Common myeloid progenitor, CD34-positive (primary cell): ENCODE measurements at regions not wholly inside any gene's neighbourhood (a gene's known extent, or its start where the extent isn't known, plus 50 kb on each side); places are given as distances from the start of the nearest gene placed in this dataset.

Experiments used
- CTCF ChIA-PET: fragments of 350-600 bp; sonication (Branson Sonifier 250); formaldehyde crosslinking; loops from one replicate; lab custom pipeline; 2021; ENCODE audit warnings: antibody characterized with exemption; lab: Charles Lee
- POLR2A ChIA-PET: fragments of 350-600 bp; sonication (Branson Sonifier 250); formaldehyde crosslinking; loops from one replicate; lab custom pipeline; 2021; ENCODE audit warnings: antibody characterized with exemption; lab: Charles Lee
- DNase-seq, 3 donors: peaks; one replicate each; pipeline versions ENCODE4 v3.0.0 to v3.0.0-alpha.2; 2013
- H3K27ac ChIP-seq, 2 experiments: 1 replicate in 1 of 2; 2 replicates in 1 of 2; pipeline ENCODE4 v1.7.0; 2013; ENCODE audit warnings: inconsistent platforms in 2 of 2, low read length in 2 of 2, mild to moderate bottlenecking in 2 of 2, low read depth in 1 of 2, moderate library complexity in 1 of 2; ENCODE audit not compliant: severe bottlenecking in 2 of 2, insufficient read depth in 1 of 2, poor library complexity in 1 of 2
- H3K27me3 ChIP-seq, 5 experiments: replicated peaks in 2 of 5; 1 replicate in 3 of 5; 2 replicates in 2 of 5; pipeline versions ENCODE4 v1.6.1 to v1.7.0; 2013; ENCODE audit warnings: low read length in 4 of 5, mild to moderate bottlenecking in 2 of 5, moderate library complexity in 2 of 5, inconsistent platforms in 1 of 5; ENCODE audit not compliant: insufficient read depth in 5 of 5, control insufficient read depth in 4 of 5
- H3K36me3 ChIP-seq, 4 experiments: 1 replicate in 2 of 4; 2 replicates in 2 of 4; pipeline versions ENCODE4 v1.6.1 to v1.7.0; 2013; ENCODE audit warnings: low read length in 3 of 4, control low read depth in 1 of 4, mild to moderate bottlenecking in 1 of 4; ENCODE audit not compliant: control insufficient read depth in 4 of 4, insufficient read depth in 4 of 4
- H3K4me1 ChIP-seq, 4 experiments: 1 replicate in 3 of 4; 2 replicates in 1 of 4; pipeline versions ENCODE4 v1.6.1 to v1.7.1; 2013; ENCODE audit warnings: low read length in 3 of 4, mild to moderate bottlenecking in 3 of 4, control low read depth in 1 of 4, inconsistent platforms in 1 of 4, moderate library complexity in 1 of 4; ENCODE audit not compliant: control insufficient read depth in 4 of 4, insufficient read depth in 4 of 4; ENCODE audit errors: control extremely low read depth in 1 of 4
- H3K4me3 ChIP-seq, 7 experiments: 1 replicate in 4 of 7; 2 replicates in 3 of 7; pipeline versions ENCODE4 v1.5.1 to v1.7.0; 2013; ENCODE audit warnings: mild to moderate bottlenecking in 7 of 7, low read length in 6 of 7, moderate library complexity in 6 of 7, inconsistent platforms in 2 of 7, low read depth in 2 of 7, control low read depth in 1 of 7; ENCODE audit not compliant: insufficient read depth in 4 of 7, control insufficient read depth in 1 of 7; ENCODE audit errors: extremely low read depth in 1 of 7
- H3K9me3 ChIP-seq, 5 experiments: 1 replicate in 4 of 5; 2 replicates in 1 of 5; pipeline versions ENCODE4 v1.6.1 to v1.7.1; 2013; ENCODE audit warnings: low read length in 4 of 5, mild to moderate bottlenecking in 2 of 5, inconsistent platforms in 1 of 5, low read depth in 1 of 5, moderate library complexity in 1 of 5; ENCODE audit not compliant: control insufficient read depth in 4 of 5, insufficient read depth in 2 of 5; ENCODE audit errors: control extremely low read depth in 1 of 5
- WGBS: methylation state at CpG from one replicate; pipeline ENCODE4 v1.1.5; 2013; ENCODE audit not compliant: insufficient coverage; 5-methylcytosine and 5-hydroxymethylcytosine counted together

- Histone ChIP-seq H3K27me3 (no peaks in the 10 kb centered on the region), H3K27ac (no peak overlapping the region), H3K9me3 (no peaks in the 10 kb centered on the region), H3K4me1 (no peaks in the 10 kb centered on the region), H3K36me3 (no peaks in the 10 kb centered on the region), H3K4me3 (no peak overlapping the region)
- CTCF ChIA-PET, result interaction anchor here (1.0 kb wide), 1 partner anchor 9 kb away, joined by 3 read pairs; no protein-coding TSS in a partner anchor
- WGBS, result no CpG with 5 or more reads among the region's 1 CpG
- DNase-seq, result no peak
- POLR2A ChIA-PET, result no interaction called here
Observed at GRCh38 chr1:82520611-82521010, 719.9 kb downstream of the ADGRL2 start.

- WGBS, result 87% methylated on average over 6 of the region's 8 CpGs
Observed at GRCh38 chr1:82517586-82517985, 716.9 kb downstream of the ADGRL2 start.

GRCh38 chr1:82515650-82516049 lies 714.9 kb downstream of the ADGRL2 start:
- POLR2A ChIA-PET, result no interaction called here
- CTCF ChIA-PET, result no interaction called here
- Histone ChIP-seq H3K9me3 (no peaks in the 10 kb centered on the region), H3K4me3 (no peak overlapping the region), H3K4me1 (no peaks in the 10 kb centered on the region), H3K36me3 (no peaks in the 10 kb centered on the region), H3K27me3 (no peaks in the 10 kb centered on the region), H3K27ac (no peak overlapping the region)
- DNase-seq, result no peak

More at GRCh38 chr1:82517586-82517985, 716.9 kb downstream of the ADGRL2 start:
- Histone ChIP-seq H3K27me3 (no peaks in the 10 kb centered on the region), H3K4me1 (no peaks in the 10 kb centered on the region), H3K9me3 (no peaks in the 10 kb centered on the region), H3K4me3 (no peak overlapping the region), H3K27ac (no peak overlapping the region), H3K36me3 (no peaks in the 10 kb centered on the region)
- ChIA-PET CTCF (interaction anchor here (1.0 kb wide), 1 partner anchor 12 kb away, joined by 3 read pairs; no protein-coding TSS in a partner anchor), POLR2A (no interaction called here)
- DNase-seq, result peak in 2 of 3 donors; percentile 4 to 13

- H3K27ac ChIP-seq, result no peak overlapping the region
- H3K27me3 ChIP-seq, result no peaks in the 10 kb centered on the region
- H3K36me3 ChIP-seq, result no peaks in the 10 kb centered on the region
- no peak overlapping the region for H3K4me3 ChIP-seq
- no peaks in the 10 kb centered on the region for H3K9me3 ChIP-seq
- no peaks in the 10 kb centered on the region for H3K4me1 ChIP-seq
- DNase-seq, result no peak
- POLR2A ChIA-PET, result no interaction called here
- CTCF ChIA-PET, result interaction anchor here (0.9 to 1.2 kb wide), 2 partner anchors 9 to 19 kb away, joined by 3 read pairs; no protein-coding TSS in a partner anchor
Observed at GRCh38 chr1:82511441-82511840, 710.7 kb downstream of the ADGRL2 start.

GRCh38 chr1:82510431-82510830 lies 709.7 kb downstream of the ADGRL2 start:
- CTCF ChIA-PET, result no interaction called here
- Histone ChIP-seq H3K27me3 (no peaks in the 10 kb centered on the region), H3K4me1 (no peaks in the 10 kb centered on the region), H3K9me3 (no peaks in the 10 kb centered on the region), H3K36me3 (no peaks in the 10 kb centered on the region), H3K27ac (no peak overlapping the region), H3K4me3 (no peak overlapping the region)
- WGBS, result no CpG with 5 or more reads among the region's 2 CpGs
- POLR2A ChIA-PET, result no interaction called here
- no peak for DNase-seq

DNA sequence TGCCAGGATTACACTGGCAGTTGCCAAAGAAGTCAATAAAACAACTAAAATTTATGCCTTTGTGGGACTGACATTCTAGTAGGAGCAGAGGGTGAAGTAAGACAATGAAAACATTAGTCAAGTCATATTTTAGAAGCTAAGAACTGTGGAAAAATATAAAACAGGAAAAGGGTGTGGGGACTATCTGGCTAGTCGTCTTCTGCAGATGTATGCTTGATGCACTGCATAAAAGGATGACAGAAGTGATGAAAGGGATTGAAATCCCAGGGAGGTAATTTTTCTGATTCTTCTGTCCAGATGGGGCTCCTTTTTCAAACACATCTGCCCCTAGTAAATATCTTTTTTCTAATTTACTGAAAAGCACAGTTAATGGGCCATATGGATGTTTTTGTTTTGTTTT lies 706.3 kb downstream of the ADGRL2 start:
- Histone ChIP-seq H3K27me3 (no peaks in the 10 kb centered on the region), H3K4me1 (no peaks in the 10 kb centered on the region), H3K36me3 (no peaks in the 10 kb centered on the region), H3K4me3 (no peak overlapping the region), H3K9me3 (no peaks in the 10 kb centered on the region), H3K27ac (no peak overlapping the region)
- ChIA-PET POLR2A (no interaction called here), CTCF (no interaction called here)
- 80% methylated on average over 1 of the region's 1 CpG for WGBS
- no peak for DNase-seq

DNA sequence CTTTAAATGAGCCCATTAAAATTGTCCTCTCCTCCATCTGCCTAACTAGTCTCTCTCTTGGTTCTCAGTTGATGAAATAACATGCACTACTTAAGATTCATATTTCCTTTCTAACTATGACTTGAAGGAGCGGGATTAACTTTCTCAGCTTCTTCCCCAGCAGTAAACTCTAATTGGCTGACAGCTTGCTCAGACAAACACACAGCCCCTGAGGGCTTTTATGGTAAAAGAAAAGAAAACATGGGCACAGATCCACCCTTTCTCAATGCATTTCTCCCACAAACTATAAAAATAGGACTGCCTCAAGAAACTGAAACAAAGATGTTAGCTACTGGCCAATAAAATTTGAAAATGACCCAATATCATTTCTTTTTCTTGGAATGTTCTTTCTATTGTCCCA lies 703.1 kb downstream of the ADGRL2 start:
- CTCF ChIA-PET, result no interaction called here
- DNase-seq, result no peak
- Histone ChIP-seq H3K27me3 (no peaks in the 10 kb centered on the region), H3K36me3 (no peaks in the 10 kb centered on the region), H3K4me3 (no peak overlapping the region), H3K9me3 (no peaks in the 10 kb centered on the region), H3K4me1 (no peaks in the 10 kb centered on the region), H3K27ac (no peak overlapping the region)
- WGBS, result no CpG with 5 or more reads among the region's 1 CpG
- POLR2A ChIA-PET, result no interaction called here
